ENCODE measurements at regions not wholly inside any gene's neighbourhood (a gene's known extent, or its start where the extent isn't known, plus 50 kb on each side); places are given as distances from the start of the nearest gene placed in this dataset.

GRCh38 chr4:124564121-124564520 lies 148.4 kb downstream of the ANKRD50 start:
- no peak overlapping the region for H3K4me3 ChIP-seq (ENCODE audit: control extremely low read depth in 1 of 5, extremely low read depth in 1 of 5, insufficient read depth in 1 of 5, low read depth in 2 of 5, low read length in 4 of 5)
- Mint-ChIP-seq H3K27me3 (no peaks in the 10 kb centered on the region), H3K9me3 (ENCODE audit: insufficient read depth) (peaks cover 10% of the 10 kb centered on the region), H3K27ac (no peak overlapping the region), H3K4me3 (no peak overlapping the region), H3K4me1 (no peaks in the 10 kb centered on the region)
- CTCF ChIA-PET = no interaction called here
- H3K36me3 ChIP-seq (replicated peaks in 1 of 2; ENCODE audit: control extremely low read depth in 1 of 2, control insufficient read depth in 1 of 2, extremely low read depth in 1 of 2, insufficient read depth in 2 of 2, low read length in 1 of 2) = no peaks in the 10 kb centered on the region
- POLR2A ChIA-PET = no interaction called here
- no peaks in the 10 kb centered on the region for H3K79me2 ChIP-seq (ENCODE audit: control insufficient read depth, insufficient read depth, low read length)
- intact Hi-C loops (cut with micrococcal nuclease) = no loop called here
- DNase-seq (no peak), ATAC-seq (ENCODE audit: low read depth) (no peak)
- no peak overlapping the region for H3K9ac ChIP-seq (ENCODE audit: low read length)
- TF ChIP-seq CTCF (IDR thresholded peaks at IDR 0.05) (no peak), EZH2 (IDR thresholded peaks at IDR 0.05; ENCODE audit: borderline replicate concordance, insufficient read depth, low read depth, low read length, poor library complexity, severe bottlenecking) (no peak)
- no peak overlapping the region for H3K4me2 ChIP-seq (replicated peaks; ENCODE audit: low read depth, low read length, poor library complexity, severe bottlenecking)
- H3K9me3 ChIP-seq (ENCODE audit: control extremely low read depth in 1 of 3, control insufficient read depth in 2 of 3, insufficient read depth in 1 of 3, low read length in 2 of 3) = peaks cover 0 to 1% (median 0%) of the 10 kb centered on the region in 3 donors
- H3K4me1 ChIP-seq (ENCODE audit: control insufficient read depth in 2 of 2, insufficient read depth in 2 of 2, low read length in 2 of 2) = no peaks in the 10 kb centered on the region
- H2AFZ ChIP-seq (ENCODE audit: insufficient read depth, low read depth, low read length, poor library complexity, severe bottlenecking) = no peak overlapping the region
- no peaks in the 10 kb centered on the region for H3K27me3 ChIP-seq (replicated peaks in 1 of 4; ENCODE audit: control extremely low read depth in 1 of 4, control insufficient read depth in 3 of 4, insufficient read depth in 4 of 4, low read length in 3 of 4)
- H4K20me1 ChIP-seq (ENCODE audit: control insufficient read depth, insufficient read depth, low read length, poor library complexity, severe bottlenecking) = no peaks in the 10 kb centered on the region
- no peak overlapping the region for H3K27ac ChIP-seq (ENCODE audit: low read length in 2 of 2)
- WGBS (ENCODE audit: insufficient coverage) = no CpG with 5 or more reads among the region's 1 CpG

- no peak overlapping the region for H3K27ac Mint-ChIP-seq
- Histone ChIP-seq H3K4me3 (ENCODE audit: control extremely low read depth in 1 of 5, extremely low read depth in 1 of 5, insufficient read depth in 1 of 5, low read depth in 2 of 5, low read length in 4 of 5) (no peak overlapping the region), H3K79me2 (ENCODE audit: control insufficient read depth, insufficient read depth, low read length) (no peaks in the 10 kb centered on the region), H3K36me3 (replicated peaks in 1 of 2; ENCODE audit: control extremely low read depth in 1 of 2, control insufficient read depth in 1 of 2, extremely low read depth in 1 of 2, insufficient read depth in 2 of 2, low read length in 1 of 2) (no peaks in the 10 kb centered on the region), H3K4me1 (ENCODE audit: control insufficient read depth in 2 of 2, insufficient read depth in 2 of 2, low read length in 2 of 2) (no peaks in the 10 kb centered on the region), H3K27me3 (replicated peaks in 1 of 4; ENCODE audit: control extremely low read depth in 1 of 4, control insufficient read depth in 3 of 4, insufficient read depth in 4 of 4, low read length in 3 of 4) (no peaks in the 10 kb centered on the region), H3K4me2 (replicated peaks; ENCODE audit: low read depth, low read length, poor library complexity, severe bottlenecking) (no peak overlapping the region), H3K9me3 (ENCODE audit: control extremely low read depth in 1 of 3, control insufficient read depth in 2 of 3, insufficient read depth in 1 of 3, low read length in 2 of 3) (no peaks in the 10 kb centered on the region), H3K27ac (ENCODE audit: low read length in 2 of 2) (no peak overlapping the region), H2AFZ (ENCODE audit: insufficient read depth, low read depth, low read length, poor library complexity, severe bottlenecking) (no peak overlapping the region), H3K9ac (ENCODE audit: low read length) (no peak overlapping the region), H4K20me1 (ENCODE audit: control insufficient read depth, insufficient read depth, low read length, poor library complexity, severe bottlenecking) (no peaks in the 10 kb centered on the region)
- no peak overlapping the region for H3K4me3 Mint-ChIP-seq
- intact Hi-C loops (cut with micrococcal nuclease) = no loop called here
- ATAC-seq (ENCODE audit: low read depth) (no peak), DNase-seq (no peak)
- H3K27me3 Mint-ChIP-seq = no peaks in the 10 kb centered on the region
- no peak for TF ChIP-seq CTCF (IDR thresholded peaks at IDR 0.05)
- no peak for TF ChIP-seq EZH2 (IDR thresholded peaks at IDR 0.05; ENCODE audit: borderline replicate concordance, insufficient read depth, low read depth, low read length, poor library complexity, severe bottlenecking)
- H3K4me1 Mint-ChIP-seq = no peaks in the 10 kb centered on the region
- ChIA-PET CTCF (no interaction called here), POLR2A (no interaction called here)
- H3K9me3 Mint-ChIP-seq (ENCODE audit: insufficient read depth) = peaks cover 10% of the 10 kb centered on the region
- 72% methylated on average over 3 of the region's 4 CpGs for WGBS (ENCODE audit: insufficient coverage)
These were observed 147.2 kb downstream of the ANKRD50 start for GRCh38 chr4:124565371-124565770.

Measured in B cell (primary cell).